ENCODE measurements at regions not wholly inside any gene's neighbourhood (a gene's known extent, or its start where the extent isn't known, plus 50 kb on each side); places are given as distances from the start of the nearest gene placed in this dataset.
"Not testable (repeated sequence)": the region's sequence is repeated elsewhere in the genome, so short reads cannot be mapped to it uniquely, and the experiment has no call there.

DNA sequence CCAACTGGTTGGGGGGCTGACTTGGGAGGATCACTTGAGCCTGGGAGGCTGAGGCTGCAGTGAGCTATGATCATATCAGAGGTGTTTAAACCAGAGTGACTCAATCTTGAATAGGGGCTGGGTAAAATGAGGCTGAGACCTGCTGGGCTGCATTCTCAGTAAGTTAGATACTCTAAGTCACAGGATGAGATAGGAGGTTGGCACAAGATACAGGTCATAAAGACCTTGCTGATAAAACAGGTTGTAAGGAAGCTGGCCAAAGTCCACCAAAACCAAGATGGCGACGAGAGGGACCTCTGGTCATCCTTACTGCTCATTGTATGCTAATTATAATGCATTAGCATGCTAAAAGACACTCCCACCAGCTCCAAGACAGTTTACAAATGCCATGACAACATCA, 71.1 kb upstream of the BNIP2 start:
- not testable (repeated sequence) for H3K9me3 ChIP-seq (ENCODE audit: control insufficient read depth in 5 of 5, low read length in 5 of 5); H3K9ac ChIP-seq (ENCODE audit: low read length in 5 of 5); H3K4me1 ChIP-seq (ENCODE audit: control insufficient read depth in 5 of 5, insufficient read depth in 5 of 5, low read length in 5 of 5); H3K4me3 ChIP-seq (ENCODE audit: low read depth in 1 of 5, low read length in 5 of 5); H3K27ac ChIP-seq (ENCODE audit: low read depth, low read length); H3K36me3 ChIP-seq (ENCODE audit: control insufficient read depth in 5 of 5, insufficient read depth in 5 of 5, low read length in 5 of 5); H3K27me3 ChIP-seq (ENCODE audit: control insufficient read depth in 5 of 5, insufficient read depth in 4 of 5, low read length in 5 of 5)

- no peak overlapping the region for H3K9ac ChIP-seq (ENCODE audit: low read length in 5 of 5)
- no peak overlapping the region for H3K4me3 ChIP-seq (ENCODE audit: low read depth in 1 of 5, low read length in 5 of 5)
- H3K27me3 ChIP-seq (ENCODE audit: control insufficient read depth in 5 of 5, insufficient read depth in 4 of 5, low read length in 5 of 5): peaks cover 3 to 7% (median 5%) of the 10 kb centered on the region in 5 donors
- H3K36me3 ChIP-seq (ENCODE audit: control insufficient read depth in 5 of 5, insufficient read depth in 5 of 5, low read length in 5 of 5): no peaks in the 10 kb centered on the region
- no peaks in the 10 kb centered on the region for H3K9me3 ChIP-seq (ENCODE audit: control insufficient read depth in 5 of 5, low read length in 5 of 5)
- no peak overlapping the region for H3K27ac ChIP-seq (ENCODE audit: low read depth, low read length)
- no peaks in the 10 kb centered on the region for H3K4me1 ChIP-seq (ENCODE audit: control insufficient read depth in 5 of 5, insufficient read depth in 5 of 5, low read length in 5 of 5)
These were observed 62.7 kb upstream of the BNIP2 start for GRCh38 chr15:59751552-59752413.

- Histone ChIP-seq H3K4me3 (ENCODE audit: low read depth in 1 of 5, low read length in 5 of 5) (no peak overlapping the region), H3K27me3 (ENCODE audit: control insufficient read depth in 5 of 5, insufficient read depth in 4 of 5, low read length in 5 of 5) (peaks cover 6 to 18% (median 11%) of the 10 kb centered on the region in 5 donors), H3K9ac (ENCODE audit: low read length in 5 of 5) (no peak overlapping the region)
These were observed 57.7 kb upstream of the BNIP2 start for GRCh38 chr15:59746777-59747176.

DNA sequence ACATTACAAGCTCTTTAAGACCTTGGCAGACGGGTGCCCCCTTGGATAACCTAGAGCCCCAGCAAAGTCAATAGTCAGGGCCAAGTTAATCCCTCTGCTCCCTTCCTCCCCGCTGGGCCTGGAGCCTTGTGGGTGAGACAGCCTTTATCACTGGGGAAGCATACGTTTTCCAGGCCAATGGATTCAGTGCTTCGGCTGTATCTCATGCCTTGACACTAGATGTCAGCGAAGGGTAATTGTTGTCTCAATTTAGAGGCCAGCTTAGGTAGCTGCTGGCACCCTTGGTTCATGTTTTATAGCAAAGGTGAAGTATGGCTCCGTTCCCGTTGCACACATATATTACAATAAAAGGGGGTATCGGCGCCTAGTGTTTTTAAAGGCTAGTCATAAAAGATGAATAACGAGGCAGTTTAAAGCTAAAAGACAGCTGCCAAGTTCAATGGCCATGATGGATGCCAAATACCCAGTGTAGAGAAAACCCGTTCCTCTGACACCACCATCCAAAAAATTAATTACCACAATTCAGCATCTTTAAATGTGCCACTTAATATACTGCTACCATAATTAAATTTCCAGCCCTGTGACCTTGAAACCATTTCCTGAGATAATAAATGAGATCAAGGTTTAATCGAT, 52.3 kb upstream of the BNIP2 start:
- no peak overlapping the region for H3K9ac ChIP-seq (ENCODE audit: low read length in 5 of 5)
- peaks cover 5 to 13% (median 6%) of the 10 kb centered on the region in 5 donors for H3K27me3 ChIP-seq (ENCODE audit: control insufficient read depth in 5 of 5, insufficient read depth in 4 of 5, low read length in 5 of 5)
- no peak overlapping the region for H3K27ac ChIP-seq (ENCODE audit: low read depth, low read length)
- peaks cover 0 to 5% (median 0%) of the 10 kb centered on the region in 5 donors for H3K4me1 ChIP-seq (ENCODE audit: control insufficient read depth in 5 of 5, insufficient read depth in 5 of 5, low read length in 5 of 5)
- H3K9me3 ChIP-seq (ENCODE audit: control insufficient read depth in 5 of 5, low read length in 5 of 5): peaks cover 0 to 5% (median 2%) of the 10 kb centered on the region in 5 donors
- H3K4me3 ChIP-seq (ENCODE audit: low read depth in 1 of 5, low read length in 5 of 5): no peak overlapping the region
- H3K36me3 ChIP-seq (ENCODE audit: control insufficient read depth in 5 of 5, insufficient read depth in 5 of 5, low read length in 5 of 5): no peaks in the 10 kb centered on the region

More at GRCh38 chr15:59746777-59747176, 57.7 kb upstream of the BNIP2 start:
- H3K36me3 ChIP-seq (ENCODE audit: control insufficient read depth in 5 of 5, insufficient read depth in 5 of 5, low read length in 5 of 5): no peaks in the 10 kb centered on the region
- H3K27ac ChIP-seq (ENCODE audit: low read depth, low read length): no peak overlapping the region
- no peaks in the 10 kb centered on the region for H3K4me1 ChIP-seq (ENCODE audit: control insufficient read depth in 5 of 5, insufficient read depth in 5 of 5, low read length in 5 of 5)
- H3K9me3 ChIP-seq (ENCODE audit: control insufficient read depth in 5 of 5, low read length in 5 of 5): peaks cover 0 to 5% (median 2%) of the 10 kb centered on the region in 5 donors

- Histone ChIP-seq H3K36me3 (ENCODE audit: control insufficient read depth in 5 of 5, insufficient read depth in 5 of 5, low read length in 5 of 5) (no peaks in the 10 kb centered on the region), H3K9ac (ENCODE audit: low read length in 5 of 5) (no peak overlapping the region), H3K27me3 (ENCODE audit: control insufficient read depth in 5 of 5, insufficient read depth in 4 of 5, low read length in 5 of 5) (peaks cover 3 to 11% (median 6%) of the 10 kb centered on the region in 5 donors), H3K4me3 (ENCODE audit: low read depth in 1 of 5, low read length in 5 of 5) (no peak overlapping the region), H3K27ac (ENCODE audit: low read depth, low read length) (no peak overlapping the region), H3K9me3 (ENCODE audit: control insufficient read depth in 5 of 5, low read length in 5 of 5) (peaks cover 0 to 5% (median 2%) of the 10 kb centered on the region in 5 donors), H3K4me1 (ENCODE audit: control insufficient read depth in 5 of 5, insufficient read depth in 5 of 5, low read length in 5 of 5) (peaks cover 0 to 5% (median 0%) of the 10 kb centered on the region in 5 donors)
These were observed 50.6 kb upstream of the BNIP2 start for GRCh38 chr15:59739557-59740186.

Measured in subcutaneous abdominal adipose tissue (tissue), 5 donors.